AG04449 (cell line): ENCODE measurements at regions not wholly inside any gene's neighbourhood (a gene's known extent, or its start where the extent isn't known, plus 50 kb on each side); places are given as distances from the start of the nearest gene placed in this dataset.

ENCODE experiments used
- CTCF ChIA-PET: fragments of 350-600 bp; formaldehyde crosslinking; extraction: SDS; loops from one replicate; lab custom pipeline; 2021; ENCODE audit warnings: antibody characterized with exemption; lab: Yijun Ruan, JAX
- POLR2A ChIA-PET: fragments of 400-600, 350-600 bp; formaldehyde crosslinking; extraction: SDS; loops from one replicate; lab custom pipeline; 2020; ENCODE audit warnings: antibody characterized with exemption, inconsistent platforms; lab: Yijun Ruan, JAX
- DNase-seq: peaks from one replicate; pipeline ENCODE4 v3.0.0-alpha.2; 2010; ENCODE audit warnings: low read depth, low spot score
- H3K4me3 ChIP-seq: 2 replicates; pipeline ENCODE4 v1.5.1; 2011; ENCODE audit warnings: low read depth, mild to moderate bottlenecking, control low read depth, low read length
- CTCF ChIP-seq: IDR thresholded peaks from one replicate; pipeline ENCODE4 v1.5.1; 2011; ENCODE audit warnings: mild to moderate bottlenecking, moderate library complexity, low read length, control low read depth, inconsistent platforms; ENCODE audit not compliant: insufficient read depth; ENCODE audit errors: missing control alignments

- POLR2A ChIA-PET: no interaction called here
- CTCF ChIA-PET: no interaction called here
- no peak overlapping the region for H3K4me3 ChIP-seq
- no peak for TF ChIP-seq CTCF
- DNase-seq: no peak
These were observed 1226.6 kb upstream of the C9orf72 start for GRCh38 chr9:28799876-28800275.

GRCh38 chr9:28801144-28801799, 1228.0 kb upstream of the C9orf72 start:
- DNase-seq: no peak
- ChIA-PET CTCF (no interaction called here), POLR2A (no interaction called here)
- no peak for TF ChIP-seq CTCF
- H3K4me3 ChIP-seq: no peak overlapping the region

- no peak for TF ChIP-seq CTCF
- no peak overlapping the region for H3K4me3 ChIP-seq
- POLR2A ChIA-PET: no interaction called here
- DNase-seq: no peak
- CTCF ChIA-PET: no interaction called here
These were observed 1231.9 kb upstream of the C9orf72 start for GRCh38 chr9:28805197-28805596.

GRCh38 chr9:28808042-28808441, 1234.8 kb upstream of the C9orf72 start:
- POLR2A ChIA-PET: no interaction called here
- CTCF ChIA-PET: no interaction called here

GRCh38 chr9:28810388-28811075, 1237.3 kb upstream of the C9orf72 start:
- POLR2A ChIA-PET: no interaction called here
- no peak overlapping the region for H3K4me3 ChIP-seq
- no peak for TF ChIP-seq CTCF
- CTCF ChIA-PET: no interaction called here
- DNase-seq: no peak

More at GRCh38 chr9:28808042-28808441, 1234.8 kb upstream of the C9orf72 start:
- DNase-seq: no peak
- no peak for TF ChIP-seq CTCF
- no peak overlapping the region for H3K4me3 ChIP-seq

GRCh38 chr9:28820741-28821140, 1247.5 kb upstream of the C9orf72 start:
- POLR2A ChIA-PET: no interaction called here
- H3K4me3 ChIP-seq: no peak overlapping the region
- no peak for DNase-seq
- TF ChIP-seq CTCF: no peak
- CTCF ChIA-PET: no interaction called here
